ENCODE measurements at regions not wholly inside any gene's neighbourhood (a gene's known extent, or its start where the extent isn't known, plus 50 kb on each side); places are given as distances from the start of the nearest gene placed in this dataset.

GRCh38 chr16:85258166-85258565, 145.9 kb upstream of the CIBAR2 start:
- no peak for TF ChIP-seq POLR2A (IDR thresholded peaks at IDR 0.05)
- TF ChIP-seq CTCF (IDR thresholded peaks at IDR 0.05), result no peak
- TF ChIP-seq EP300 (IDR thresholded peaks at IDR 0.05; ENCODE audit: low read depth), result no peak
- no peak for TF ChIP-seq POLR2AphosphoS5 (IDR thresholded peaks at IDR 0.05)
